Liver (tissue), 3 donors: ENCODE measurements at regions not wholly inside any gene's neighbourhood (a gene's known extent, or its start where the extent isn't known, plus 50 kb on each side); places are given as distances from the start of the nearest gene placed in this dataset.

Experiments
- CTCF ChIP-seq: fragments of 150-350 bp; IDR thresholded peaks from 2 replicates; pipeline ENCODE4 v1.5.1; 2017; ENCODE audit warnings: improper control_type of control experiment, low read depth, low read length; ENCODE audit not compliant: missing input control
- EGR1 ChIP-seq, 2 donors: IDR thresholded peaks; 2 replicates each; pipeline ENCODE4 v1.6.1; 2016 to 2018; ENCODE audit warnings: antibody characterized with exemption in 2 of 2, low read depth in 2 of 2
- FOXA1 ChIP-seq: IDR thresholded peaks from 2 replicates; pipeline ENCODE4 v1.6.1; 2016; ENCODE audit warnings: antibody characterized with exemption
- GABPA ChIP-seq, 2 donors: IDR thresholded peaks in 1 of 2; conservative IDR thresholded peaks in 1 of 2; 2 replicates each; pipeline ENCODE4 v1.6.1; 2016; ENCODE audit warnings: antibody characterized with exemption in 2 of 2, mild to moderate bottlenecking in 1 of 2, moderate library complexity in 1 of 2
- JUND ChIP-seq, 2 donors: IDR thresholded peaks; 2 replicates each; pipeline ENCODE4 v1.6.1; 2016; ENCODE audit warnings: antibody characterized with exemption in 2 of 2
- MAX ChIP-seq: IDR thresholded peaks from 2 replicates; pipeline ENCODE4 v1.6.1; 2016; ENCODE audit warnings: antibody characterized with exemption
- RAD21 ChIP-seq, 2 donors: IDR thresholded peaks; 2 replicates each; pipeline ENCODE4 v1.6.1; 2016; ENCODE audit warnings: antibody characterized with exemption in 2 of 2, mild to moderate bottlenecking in 2 of 2
- REST ChIP-seq: IDR thresholded peaks from 2 replicates; pipeline ENCODE4 v1.6.1; 2016; ENCODE audit warnings: antibody characterized with exemption, mild to moderate bottlenecking
- SP1 ChIP-seq: IDR thresholded peaks from 2 replicates; pipeline ENCODE4 v1.6.1; 2018; ENCODE audit warnings: antibody characterized with exemption, mild to moderate bottlenecking
- TAF1 ChIP-seq: conservative IDR thresholded peaks from 2 replicates; pipeline ENCODE4 v1.6.1; 2016; ENCODE audit warnings: antibody characterized with exemption, mild to moderate bottlenecking
- YY1 ChIP-seq: IDR thresholded peaks from 2 replicates; pipeline ENCODE4 v1.6.1; 2016; ENCODE audit warnings: antibody characterized with exemption, mild to moderate bottlenecking
- ZBTB33 ChIP-seq: IDR thresholded peaks from 2 replicates; pipeline ENCODE4 v1.6.1; 2016; ENCODE audit warnings: antibody characterized with exemption
- donor health status: healthy.
- donor health status: healthy.

- no peak for TF ChIP-seq CTCF
- TF ChIP-seq REST: no peak
- TF ChIP-seq RAD21 (IDR thresholded peaks at IDR 0.05): no peak
- TF ChIP-seq GABPA (IDR thresholded peaks at IDR 0.05 in 1 of 2, conservative IDR thresholded peaks at IDR 0.05 in 1 of 2): no peak
- TF ChIP-seq MAX: no peak
- TF ChIP-seq ZBTB33: no peak
- no peak for TF ChIP-seq YY1
- TF ChIP-seq TAF1: no peak
- no peak for TF ChIP-seq EGR1 (IDR thresholded peaks at IDR 0.05; ENCODE audit: low read depth in 2 of 2)
- no peak for TF ChIP-seq SP1
- TF ChIP-seq JUND (IDR thresholded peaks at IDR 0.05): no peak
- no peak for TF ChIP-seq FOXA1
Measured at GRCh38 chr3:104245981-104246380, 1120.7 kb upstream of the ALCAM start.
